ENCODE measurements at regions not wholly inside any gene's neighbourhood (a gene's known extent, or its start where the extent isn't known, plus 50 kb on each side); places are given as distances from the start of the nearest gene placed in this dataset.

DNA sequence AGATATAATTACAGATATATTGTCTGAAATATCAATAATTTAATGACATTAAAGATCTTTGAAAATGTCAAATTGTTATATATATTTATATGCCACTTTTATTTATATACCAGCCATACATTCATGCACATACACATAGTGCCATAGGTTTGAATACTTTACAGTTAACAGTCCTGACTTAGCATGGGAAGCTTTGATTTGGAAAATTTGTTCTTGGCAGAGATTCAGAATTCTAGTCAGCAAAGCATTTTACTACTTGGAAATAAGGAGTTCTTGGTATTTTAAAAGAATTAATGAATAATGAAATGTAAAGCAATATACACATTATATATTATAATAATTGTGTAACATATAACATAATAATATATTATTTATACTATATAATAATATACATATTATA, 277.0 kb upstream of the PCDH20 start:
- ATAC-seq (no peak), DNase-seq (no peak)
- Mint-ChIP-seq H3K9me3 (peaks cover 21% of the 10 kb centered on the region), H3K4me3 (no peak overlapping the region), H3K27me3 (no peaks in the 10 kb centered on the region), H3K36me3 (ENCODE audit: low read depth) (no peaks in the 10 kb centered on the region), H3K27ac (no peak overlapping the region), H3K4me1 (no peaks in the 10 kb centered on the region)

GRCh38 chr13:61685682-61686012, 270.0 kb upstream of the PCDH20 start:
- Mint-ChIP-seq H3K27ac (no peak overlapping the region), H3K4me3 (no peak overlapping the region), H3K9me3 (peaks cover 20% of the 10 kb centered on the region), H3K27me3 (no peaks in the 10 kb centered on the region), H3K36me3 (ENCODE audit: low read depth) (no peaks in the 10 kb centered on the region), H3K4me1 (no peaks in the 10 kb centered on the region)
- DNase-seq (no peak), ATAC-seq (no peak)

- Mint-ChIP-seq H3K4me3 (no peak overlapping the region), H3K27ac (no peak overlapping the region), H3K27me3 (no peaks in the 10 kb centered on the region), H3K9me3 (peaks cover 20% of the 10 kb centered on the region), H3K36me3 (ENCODE audit: low read depth) (no peaks in the 10 kb centered on the region), H3K4me1 (no peaks in the 10 kb centered on the region)
- ATAC-seq (no peak), DNase-seq (no peak)
Measured at GRCh38 chr13:61684976-61685681, 269.5 kb upstream of the PCDH20 start.

DNA sequence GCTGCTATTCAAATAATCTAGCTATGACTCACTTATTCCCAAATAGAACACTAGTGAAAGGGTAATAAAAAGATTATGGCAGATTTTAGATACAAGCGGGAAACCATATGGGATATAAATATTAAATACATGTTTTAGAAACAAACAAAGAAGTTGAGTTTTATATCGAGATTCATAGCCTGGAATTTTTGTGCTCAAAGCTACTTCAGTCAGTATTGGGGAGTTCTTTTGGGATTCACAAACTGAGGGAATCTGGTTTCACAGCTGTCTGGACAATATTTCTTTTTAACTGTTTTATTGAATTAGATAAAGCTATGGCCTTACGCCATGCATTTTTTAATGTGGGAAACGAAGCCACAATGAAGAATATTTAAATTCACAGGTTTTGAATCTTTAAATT, 257.1 kb upstream of the PCDH20 start:
- Mint-ChIP-seq H3K4me3 (no peak overlapping the region), H3K27ac (no peak overlapping the region), H3K27me3 (no peaks in the 10 kb centered on the region), H3K4me1 (no peaks in the 10 kb centered on the region), H3K9me3 (no peaks in the 10 kb centered on the region), H3K36me3 (ENCODE audit: low read depth) (no peaks in the 10 kb centered on the region)
- ATAC-seq: no peak
- DNase-seq: no peak

DNA sequence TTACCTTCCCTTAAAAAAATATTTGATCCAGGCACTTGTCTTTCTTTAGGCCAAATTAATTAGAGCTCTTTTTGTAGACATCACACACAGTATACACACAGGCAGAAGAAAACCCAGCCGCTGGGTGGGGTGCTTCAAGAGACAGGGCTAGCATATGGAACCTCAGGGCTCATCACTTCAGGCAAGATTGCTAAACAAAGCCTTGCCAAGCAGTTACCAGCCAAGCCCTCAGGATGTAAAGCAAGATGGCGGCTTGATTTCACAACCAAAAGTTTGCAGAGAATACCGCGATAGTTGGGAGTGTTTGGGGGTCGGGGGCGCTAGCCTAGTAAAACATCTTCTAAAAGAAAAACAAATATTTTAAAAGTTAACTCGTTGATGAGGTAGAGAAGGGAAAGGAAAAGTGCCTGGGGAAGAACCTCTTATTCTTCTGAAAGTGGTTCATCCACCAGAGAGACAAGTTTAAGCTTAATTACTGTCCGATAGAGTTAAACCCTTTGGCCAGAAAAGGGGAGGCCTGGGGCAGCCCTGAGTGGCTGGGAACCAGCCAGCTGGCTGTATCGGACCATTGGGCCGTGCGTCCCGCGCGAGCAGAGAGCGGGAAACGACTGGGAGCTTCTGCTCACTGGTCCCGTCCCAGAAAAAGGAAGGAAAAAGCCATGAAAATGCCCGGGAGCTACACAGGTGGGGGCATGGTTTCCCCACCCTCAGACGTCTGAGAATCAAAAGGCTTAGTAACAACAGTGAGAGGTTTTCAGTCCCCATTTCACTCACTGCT, 254.9 kb upstream of the PCDH20 start:
- Mint-ChIP-seq H3K9me3 (no peaks in the 10 kb centered on the region), H3K36me3 (ENCODE audit: low read depth) (no peaks in the 10 kb centered on the region), H3K27ac (no peak overlapping the region), H3K27me3 (no peaks in the 10 kb centered on the region), H3K4me1 (no peaks in the 10 kb centered on the region), H3K4me3 (no peak overlapping the region)
- ATAC-seq (no peak), DNase-seq (no peak)

DNA sequence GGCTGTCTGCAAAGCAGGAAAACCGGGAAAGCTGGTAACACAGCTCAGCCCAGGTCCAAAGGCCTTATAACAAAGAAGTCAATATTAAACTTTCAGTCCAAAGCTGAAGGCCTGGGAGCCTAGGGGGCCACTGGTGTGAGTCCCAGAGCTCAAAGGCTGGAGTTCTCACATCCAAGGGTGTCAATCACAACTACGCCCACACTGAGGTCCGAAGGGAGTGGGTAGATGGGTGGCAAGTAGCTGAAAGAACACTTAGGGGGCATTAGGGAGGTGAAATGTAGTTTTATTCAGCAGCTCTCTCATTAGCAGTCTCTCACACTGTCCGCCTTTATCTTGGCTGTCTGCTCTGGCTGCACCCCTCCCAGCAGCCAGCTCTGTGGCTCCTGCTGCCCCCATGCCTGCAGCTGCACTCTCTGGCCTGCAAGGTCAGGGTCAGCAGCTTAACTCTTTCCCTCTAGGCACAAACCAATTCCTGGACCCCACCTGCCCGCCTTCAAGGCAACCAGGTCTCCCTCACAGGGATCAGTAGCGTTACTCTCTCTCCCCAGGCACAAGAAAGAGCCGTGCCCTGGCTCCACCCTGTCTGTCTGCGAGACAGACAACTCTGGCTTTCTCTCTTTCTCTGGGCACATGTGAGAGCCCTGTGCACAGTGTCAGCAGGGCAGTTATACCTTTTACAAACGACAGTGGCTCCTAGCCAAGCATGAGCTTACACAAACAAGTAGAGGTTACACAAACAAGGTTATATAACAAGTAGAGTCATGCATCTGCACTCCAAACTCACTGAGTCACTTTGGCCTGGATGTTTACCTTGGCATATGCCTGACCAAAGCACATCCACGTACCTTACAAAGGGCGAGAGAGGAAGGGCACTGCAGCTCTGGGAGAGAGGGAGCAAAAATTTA, 249.4 kb upstream of the PCDH20 start:
- Mint-ChIP-seq H3K36me3 (ENCODE audit: low read depth) (no peaks in the 10 kb centered on the region), H3K4me3 (no peak overlapping the region), H3K9me3 (peaks cover 4% of the 10 kb centered on the region), H3K4me1 (no peaks in the 10 kb centered on the region), H3K27me3 (no peaks in the 10 kb centered on the region), H3K27ac (no peak overlapping the region)
- DNase-seq (no peak), ATAC-seq (no peak)

DNA sequence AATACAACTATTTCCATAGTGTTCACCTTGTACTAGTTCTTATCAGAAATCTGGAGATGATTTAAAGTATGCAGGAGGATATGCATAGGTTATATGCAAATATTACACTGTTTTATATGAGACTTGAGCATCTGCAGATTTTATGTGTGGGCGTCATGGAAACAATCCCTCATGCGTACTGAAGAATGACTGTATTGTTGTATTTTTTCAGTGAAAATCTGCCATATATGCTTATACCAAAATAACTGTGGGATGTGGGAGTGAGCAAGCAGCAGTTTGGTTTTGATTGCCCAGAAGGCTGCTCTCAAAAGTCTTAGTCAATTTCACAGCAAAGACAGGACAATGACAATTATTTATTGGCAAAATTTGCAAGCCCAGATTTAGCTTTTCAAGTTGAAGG, 238.8 kb upstream of the PCDH20 start:
- ATAC-seq: no peak
- DNase-seq: no peak

GRCh38 chr13:61648547-61648946, 232.9 kb upstream of the PCDH20 start:
- H3K4me1 Mint-ChIP-seq: no peaks in the 10 kb centered on the region

More for the DNA sequence above, 238.8 kb upstream of the PCDH20 start:
- Mint-ChIP-seq H3K9me3 (peaks cover 9% of the 10 kb centered on the region), H3K27ac (no peak overlapping the region), H3K36me3 (ENCODE audit: low read depth) (no peaks in the 10 kb centered on the region), H3K4me3 (no peak overlapping the region), H3K27me3 (no peaks in the 10 kb centered on the region), H3K4me1 (no peaks in the 10 kb centered on the region)

GRCh38 chr13:61612192-61612591, 196.5 kb upstream of the PCDH20 start:
- Mint-ChIP-seq H3K27me3 (no peaks in the 10 kb centered on the region), H3K9me3 (peaks cover 8% of the 10 kb centered on the region), H3K27ac (no peak overlapping the region), H3K4me1 (no peaks in the 10 kb centered on the region), H3K36me3 (ENCODE audit: low read depth) (no peaks in the 10 kb centered on the region), H3K4me3 (no peak overlapping the region)
- DNase-seq (no peak), ATAC-seq (no peak)

More at GRCh38 chr13:61648547-61648946, 232.9 kb upstream of the PCDH20 start:
- Mint-ChIP-seq H3K4me3 (no peak overlapping the region), H3K9me3 (peaks cover 8% of the 10 kb centered on the region), H3K27me3 (no peaks in the 10 kb centered on the region), H3K27ac (no peak overlapping the region), H3K36me3 (ENCODE audit: low read depth) (no peaks in the 10 kb centered on the region)
- DNase-seq (no peak), ATAC-seq (no peak)

DNA sequence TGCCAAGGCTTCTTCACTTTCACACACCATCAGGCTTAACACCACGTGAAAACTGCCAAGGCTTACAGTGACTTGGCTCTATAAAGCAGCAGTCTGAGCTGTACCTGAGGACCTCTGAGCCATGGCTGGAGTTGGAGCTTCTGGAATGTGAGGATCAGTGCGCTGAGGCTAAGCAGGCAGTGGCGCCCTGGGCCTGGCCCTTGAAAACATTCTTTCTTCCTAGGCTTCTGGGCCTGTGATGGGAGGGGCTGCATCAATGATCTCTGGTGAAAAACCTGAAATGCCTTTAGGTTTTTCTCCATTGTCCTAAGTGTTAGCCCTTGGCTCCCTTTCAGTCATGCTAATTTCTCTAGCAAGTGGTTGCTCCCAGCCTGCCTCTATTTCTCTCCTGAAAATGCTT, 192.5 kb upstream of the PCDH20 start:
- Mint-ChIP-seq H3K27ac (no peak overlapping the region), H3K9me3 (peaks cover 13% of the 10 kb centered on the region), H3K4me1 (no peaks in the 10 kb centered on the region), H3K4me3 (no peak overlapping the region), H3K36me3 (ENCODE audit: low read depth) (no peaks in the 10 kb centered on the region), H3K27me3 (no peaks in the 10 kb centered on the region)
- DNase-seq: no peak
- no peak for ATAC-seq

DNA sequence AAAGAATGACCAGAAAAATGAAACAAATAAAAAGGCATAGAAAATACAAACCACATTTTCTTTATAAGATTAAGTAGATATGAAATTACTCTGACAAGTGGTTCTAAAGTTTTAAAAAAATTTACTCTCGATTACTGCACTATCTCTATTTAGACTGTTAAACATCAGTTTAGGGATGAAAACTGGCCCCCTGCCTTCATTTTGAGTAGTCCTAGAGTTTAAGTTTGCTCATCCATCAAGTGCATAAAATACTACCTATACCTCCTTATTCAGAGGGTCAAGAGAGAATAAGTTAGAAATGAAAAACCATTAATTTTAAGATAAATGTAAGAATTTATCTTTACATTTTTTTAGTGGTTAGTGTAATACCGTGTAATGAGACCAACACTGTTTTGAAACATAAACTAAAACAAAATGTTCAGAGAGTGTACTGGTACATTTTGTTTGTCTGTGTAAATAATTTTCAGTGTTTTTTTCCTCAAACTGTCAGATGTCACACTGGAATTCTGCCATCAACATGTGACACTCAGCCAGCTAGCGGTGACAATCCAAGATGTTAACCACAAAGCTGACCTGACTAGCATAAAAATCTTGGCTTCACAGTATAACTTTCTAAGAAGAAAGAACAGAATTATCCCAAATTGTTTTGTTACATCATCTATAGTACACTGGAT, 184.8 kb upstream of the PCDH20 start:
- ATAC-seq: no peak
- H3K27ac Mint-ChIP-seq: no peak overlapping the region
- no peak for DNase-seq

GRCh38 chr13:61592489-61592888, 176.8 kb upstream of the PCDH20 start:
- ATAC-seq (no peak), DNase-seq (no peak)
- Mint-ChIP-seq H3K9me3 (peaks cover 5% of the 10 kb centered on the region), H3K27ac (no peak overlapping the region), H3K4me1 (no peaks in the 10 kb centered on the region), H3K4me3 (no peak overlapping the region), H3K27me3 (no peaks in the 10 kb centered on the region), H3K36me3 (ENCODE audit: low read depth) (no peaks in the 10 kb centered on the region)

More for the DNA sequence above, 184.8 kb upstream of the PCDH20 start:
- peaks cover 17% of the 10 kb centered on the region for H3K9me3 Mint-ChIP-seq
- H3K4me3 Mint-ChIP-seq: no peak overlapping the region
- no peaks in the 10 kb centered on the region for H3K4me1 Mint-ChIP-seq
- H3K27me3 Mint-ChIP-seq: no peaks in the 10 kb centered on the region
- H3K36me3 Mint-ChIP-seq (ENCODE audit: low read depth): no peaks in the 10 kb centered on the region

- H3K36me3 Mint-ChIP-seq (ENCODE audit: low read depth): no peaks in the 10 kb centered on the region
- no peaks in the 10 kb centered on the region for H3K27me3 Mint-ChIP-seq
- ATAC-seq (no peak), DNase-seq (no peak)
- no peak overlapping the region for H3K4me3 Mint-ChIP-seq
- no peak overlapping the region for H3K27ac Mint-ChIP-seq
- H3K9me3 Mint-ChIP-seq: peaks cover 10% of the 10 kb centered on the region
- no peaks in the 10 kb centered on the region for H3K4me1 Mint-ChIP-seq
Measured at GRCh38 chr13:61575973-61576372, 160.3 kb upstream of the PCDH20 start.

GRCh38 chr13:61563645-61564044, 148.0 kb upstream of the PCDH20 start:
- Mint-ChIP-seq H3K9me3 (peaks cover 13% of the 10 kb centered on the region), H3K27me3 (no peaks in the 10 kb centered on the region), H3K4me3 (no peak overlapping the region), H3K4me1 (no peaks in the 10 kb centered on the region), H3K36me3 (ENCODE audit: low read depth) (no peaks in the 10 kb centered on the region), H3K27ac (no peak overlapping the region)
- ATAC-seq (no peak), DNase-seq (no peak)
